ENCODE measurements at regions not wholly inside any gene's neighbourhood (a gene's known extent, or its start where the extent isn't known, plus 50 kb on each side); places are given as distances from the start of the nearest gene placed in this dataset.

DNA sequence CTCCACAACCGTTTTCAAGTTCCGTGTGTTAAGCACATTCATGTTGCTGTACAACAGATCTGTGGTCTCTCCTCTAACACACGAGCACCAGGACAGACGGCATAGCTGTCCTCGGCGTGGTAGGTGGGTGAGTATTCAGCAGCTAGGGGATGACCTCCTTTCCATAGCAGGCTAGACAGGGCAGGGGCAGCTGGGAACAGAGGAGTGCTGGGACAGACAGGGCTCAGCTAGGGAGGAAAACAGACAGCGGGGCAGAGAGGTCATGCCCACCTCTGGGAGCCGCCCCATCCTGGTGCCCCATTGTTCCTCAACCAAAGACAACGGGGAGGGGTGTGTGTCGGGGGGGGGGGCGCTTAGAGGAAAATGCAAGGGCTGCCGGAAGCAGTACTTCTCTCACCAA, 271.5 kb upstream of the FOXQ1 start:
- no peak for TF ChIP-seq CTCF (IDR thresholded peaks at IDR 0.05; ENCODE audit: insufficient read depth, low read depth, low read length, missing control alignments)
- no peak overlapping the region for H3K4me3 ChIP-seq (ENCODE audit: low read depth, low read length)
- DNase-seq (ENCODE audit: low read depth) = no peak

DNA sequence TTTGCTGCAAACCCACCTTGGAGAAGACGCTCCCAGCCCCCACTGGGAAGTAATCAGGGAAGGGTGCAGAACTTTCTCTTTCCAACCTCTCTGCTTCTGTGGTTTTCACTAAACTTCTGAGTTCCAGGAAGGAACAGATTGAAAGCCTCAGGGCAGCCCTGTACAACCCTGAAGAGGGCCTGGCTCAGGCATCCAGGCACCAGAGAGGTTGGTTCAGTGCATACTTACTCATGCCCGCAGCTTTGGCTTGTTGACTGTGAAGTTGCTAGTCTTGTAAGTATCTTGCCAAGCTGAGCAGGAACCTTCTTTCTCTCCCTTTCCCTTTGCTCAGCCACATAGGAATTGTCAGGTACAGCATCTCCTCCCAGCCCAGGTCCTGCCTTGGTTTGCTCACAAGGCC, 272.2 kb upstream of the FOXQ1 start:
- DNase-seq (ENCODE audit: low read depth) = no peak
- H3K4me3 ChIP-seq (ENCODE audit: low read depth, low read length) = no peak overlapping the region
- TF ChIP-seq CTCF (IDR thresholded peaks at IDR 0.05; ENCODE audit: insufficient read depth, low read depth, low read length, missing control alignments) = no peak

DNA sequence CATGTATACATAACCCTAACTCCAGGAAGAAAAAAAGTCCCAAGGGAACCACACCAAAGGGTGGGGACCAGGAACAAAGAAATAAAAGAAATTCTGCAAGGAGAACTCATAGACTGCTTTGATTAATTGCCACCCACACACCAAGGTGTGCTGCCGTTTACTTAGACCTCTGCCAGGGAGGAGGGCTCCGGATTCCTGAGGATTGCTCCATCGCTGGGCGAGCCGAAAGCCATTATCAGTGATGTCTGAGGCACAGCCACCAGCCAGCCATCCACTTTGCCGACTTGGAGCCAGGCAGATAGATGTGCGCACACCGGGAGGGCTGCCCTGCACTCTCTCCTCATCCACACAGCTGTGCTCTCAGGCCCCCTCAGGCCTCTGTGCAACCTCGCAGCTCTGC, 272.7 kb upstream of the FOXQ1 start:
- no peak for DNase-seq (ENCODE audit: low read depth)
- no peak overlapping the region for H3K4me3 ChIP-seq (ENCODE audit: low read depth, low read length)
- no peak for TF ChIP-seq CTCF (IDR thresholded peaks at IDR 0.05; ENCODE audit: insufficient read depth, low read depth, low read length, missing control alignments)

DNA sequence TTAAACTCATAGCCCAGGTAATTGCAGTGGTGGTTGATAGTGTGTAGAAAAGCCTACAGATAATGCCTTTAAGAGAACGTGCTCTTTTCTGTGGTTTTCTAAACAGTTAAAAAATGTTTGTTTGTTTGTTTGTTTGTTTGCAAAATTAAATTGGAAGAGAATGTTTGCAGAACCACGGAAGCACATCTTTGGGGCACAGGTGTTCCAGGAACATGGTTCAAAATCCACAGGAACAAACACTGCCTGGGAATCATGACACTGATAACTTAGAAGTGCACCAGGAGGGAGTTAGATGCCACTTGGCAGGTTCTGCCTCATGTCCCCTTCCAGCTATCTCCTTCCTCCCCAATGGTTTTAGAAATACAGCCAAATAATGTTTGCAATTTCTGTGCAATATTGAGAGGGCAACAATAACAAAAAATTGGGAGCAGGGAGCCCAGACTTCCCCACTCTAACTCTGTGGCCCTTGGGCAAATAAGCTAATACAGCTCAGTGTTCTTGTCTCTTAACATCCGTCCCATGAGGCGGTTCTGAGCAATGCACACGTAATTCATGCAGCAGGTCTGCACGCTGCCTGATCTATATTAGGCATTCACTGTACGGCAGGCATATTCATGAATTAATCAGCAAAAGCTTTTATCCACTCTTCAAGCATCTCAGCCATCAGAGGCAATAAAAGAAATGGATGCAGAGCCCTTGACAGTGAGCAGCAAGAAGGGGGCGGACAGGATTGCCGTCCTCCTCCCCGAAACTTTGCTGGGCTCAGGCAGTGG, 274.3 kb upstream of the FOXQ1 start:
- no peak for DNase-seq (ENCODE audit: low read depth)
- H3K4me3 ChIP-seq (ENCODE audit: low read depth, low read length) = no peak overlapping the region
- no peak for TF ChIP-seq CTCF (IDR thresholded peaks at IDR 0.05; ENCODE audit: insufficient read depth, low read depth, low read length, missing control alignments)

- H3K4me3 ChIP-seq (ENCODE audit: low read depth, low read length) = no peak overlapping the region
- DNase-seq (ENCODE audit: low read depth) = no peak
- no peak for TF ChIP-seq CTCF (IDR thresholded peaks at IDR 0.05; ENCODE audit: insufficient read depth, low read depth, low read length, missing control alignments)
These were observed 276.5 kb upstream of the FOXQ1 start for GRCh38 chr6:1035401-1035800.

- no peak overlapping the region for H3K4me3 ChIP-seq (ENCODE audit: low read depth, low read length)
- DNase-seq (ENCODE audit: low read depth) = no peak
- no peak for TF ChIP-seq CTCF (IDR thresholded peaks at IDR 0.05; ENCODE audit: insufficient read depth, low read depth, low read length, missing control alignments)
These were observed 280.2 kb upstream of the FOXQ1 start for GRCh38 chr6:1031720-1032119.

DNA sequence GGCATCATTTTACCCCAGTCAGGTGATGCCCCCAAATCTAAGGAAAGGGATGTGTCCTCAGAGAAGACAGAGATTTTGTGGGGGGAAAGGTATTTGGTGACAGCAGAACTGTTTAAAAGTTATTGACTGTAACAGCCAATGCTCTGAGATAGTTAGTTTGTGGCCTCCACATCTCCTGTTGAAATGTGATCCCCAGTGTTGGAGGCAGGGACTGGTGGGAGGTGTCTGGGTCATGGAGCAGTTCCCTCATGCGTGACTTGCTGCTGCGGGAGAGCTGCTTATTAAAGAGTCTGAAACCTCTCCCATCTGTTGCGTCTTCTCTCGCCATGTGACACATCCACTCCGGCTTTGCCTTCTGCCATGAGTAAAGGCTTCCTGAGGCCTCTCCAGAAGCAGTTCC, 282.8 kb upstream of the FOXQ1 start:
- no peak overlapping the region for H3K4me3 ChIP-seq (ENCODE audit: low read depth, low read length)
- TF ChIP-seq CTCF (IDR thresholded peaks at IDR 0.05; ENCODE audit: insufficient read depth, low read depth, low read length, missing control alignments) = no peak
- DNase-seq (ENCODE audit: low read depth) = no peak
